Trophoblast cell (in vitro differentiated cells and primary cell): ENCODE measurements at regions not wholly inside any gene's neighbourhood (a gene's known extent, or its start where the extent isn't known, plus 50 kb on each side); places are given as distances from the start of the nearest gene placed in this dataset.

Source experiments
- DNase-seq, 2 donors: peaks; one replicate each; pipeline ENCODE4 v3.0.0-alpha.2; 2016
- H2AFZ ChIP-seq: 2 replicates; pipeline ENCODE4 v1.6.1; 2013; ENCODE audit warnings: low read length, moderate library complexity, mild to moderate bottlenecking; ENCODE audit not compliant: insufficient read depth, poor library complexity
- H2AK5ac ChIP-seq: 2 replicates; pipeline ENCODE4 v1.6.1; 2013; ENCODE audit warnings: mild to moderate bottlenecking, low read length
- H2BK120ac ChIP-seq: 2 replicates; pipeline ENCODE4 v1.6.1; 2013; ENCODE audit warnings: low read length, mild to moderate bottlenecking, moderate library complexity; ENCODE audit not compliant: insufficient read depth, poor library complexity
- H2BK12ac ChIP-seq: 2 replicates; pipeline ENCODE4 v1.6.1; 2013; ENCODE audit warnings: mild to moderate bottlenecking, low read length, moderate library complexity
- H2BK5ac ChIP-seq: 2 replicates; pipeline ENCODE4 v1.6.1; 2013; ENCODE audit warnings: low read length, low read depth, moderate library complexity, mild to moderate bottlenecking; ENCODE audit not compliant: poor library complexity
- H3K14ac ChIP-seq: 2 replicates; pipeline ENCODE4 v1.6.1; 2013; ENCODE audit warnings: mild to moderate bottlenecking, low read length
- H3K18ac ChIP-seq: 2 replicates; pipeline ENCODE4 v1.6.1; 2013; ENCODE audit warnings: mild to moderate bottlenecking, low read length
- H3K23ac ChIP-seq: 2 replicates; pipeline ENCODE4 v1.6.1; 2013; ENCODE audit warnings: low read length
- H3K27ac ChIP-seq: 2 replicates; pipeline ENCODE4 v1.5.1; 2013; ENCODE audit warnings: low read depth, mild to moderate bottlenecking, inconsistent platforms, low read length, moderate library complexity
- H3K27me3 ChIP-seq: 2 replicates; pipeline ENCODE4 v1.6.1; 2013; ENCODE audit warnings: inconsistent platforms, mild to moderate bottlenecking, low read length, moderate library complexity; ENCODE audit not compliant: insufficient read depth
- H3K36me3 ChIP-seq, 2 experiments: 1 replicate in 1 of 2; 2 replicates in 1 of 2; pipeline ENCODE4 v1.6.1; 2013; ENCODE audit warnings: low read length in 2 of 2, mild to moderate bottlenecking in 2 of 2, moderate library complexity in 1 of 2; ENCODE audit not compliant: insufficient read depth in 2 of 2, control insufficient read depth in 1 of 2
- H3K4ac ChIP-seq: 2 replicates; pipeline ENCODE4 v1.6.1; 2013; ENCODE audit warnings: low read depth, mild to moderate bottlenecking, low read length, moderate library complexity
- H3K4me1 ChIP-seq, 2 experiments: 1 replicate in 1 of 2; 2 replicates in 1 of 2; pipeline ENCODE4 v1.6.1; 2013; ENCODE audit warnings: low read length in 2 of 2, mild to moderate bottlenecking in 2 of 2, moderate library complexity in 1 of 2; ENCODE audit not compliant: insufficient read depth in 2 of 2, control insufficient read depth in 1 of 2
- H3K4me2 ChIP-seq: 2 replicates; pipeline ENCODE4 v1.6.1; 2013; ENCODE audit warnings: inconsistent platforms, mild to moderate bottlenecking, low read length, moderate library complexity
- H3K4me3 ChIP-seq: 2 replicates; pipeline ENCODE4 v1.5.1; 2013; ENCODE audit warnings: mild to moderate bottlenecking, low read depth, low read length, inconsistent platforms
- H3K79me1 ChIP-seq: one replicate; pipeline ENCODE4 v1.6.1; 2013; ENCODE audit warnings: low read length
- H3K79me2 ChIP-seq: 2 replicates; pipeline ENCODE4 v1.6.1; 2013; ENCODE audit warnings: low read length, mild to moderate bottlenecking; ENCODE audit not compliant: control insufficient read depth, insufficient read depth, poor library complexity
- H3K9ac ChIP-seq: 2 replicates; pipeline ENCODE4 v1.6.1; 2013; ENCODE audit warnings: mild to moderate bottlenecking, low read length
- H3K9me3 ChIP-seq: 2 replicates; pipeline ENCODE4 v1.6.1; 2013; ENCODE audit warnings: low read depth, mild to moderate bottlenecking, control low read depth, inconsistent platforms, low read length; ENCODE audit not compliant: insufficient read depth
- H4K12ac ChIP-seq: 2 replicates; pipeline ENCODE4 v1.6.1; 2013; ENCODE audit warnings: low read depth, mild to moderate bottlenecking, low read length, moderate library complexity
- H4K8ac ChIP-seq: 2 replicates; pipeline ENCODE4 v1.6.1; 2013; ENCODE audit warnings: low read depth, mild to moderate bottlenecking, low read length, moderate library complexity
- H4K91ac ChIP-seq: one replicate; pipeline ENCODE4 v1.6.1; 2013; ENCODE audit warnings: low read depth, mild to moderate bottlenecking, low read length, moderate library complexity
- WGBS: extraction: QIAGEN DNeasy Blood & Tissue Kit; methylation state at CpG from one replicate; pipeline ENCODE4 v1.1.7; 2013; ENCODE audit warnings: missing lambda C conversion rate; ENCODE audit not compliant: insufficient read length, insufficient coverage; ENCODE audit errors: extremely low coverage; 5-methylcytosine and 5-hydroxymethylcytosine counted together

GRCh38 chr13:50539791-50540530 is 303.5 kb downstream of the DLEU7 start:
- Histone ChIP-seq H3K79me1 (no peaks in the 10 kb centered on the region), H3K23ac (no peak overlapping the region), H3K4me3 (no peak overlapping the region), H2BK120ac (no peak overlapping the region), H3K9ac (no peak overlapping the region), H4K8ac (no peak overlapping the region), H3K18ac (no peak overlapping the region), H3K36me3 (no peaks in the 10 kb centered on the region), H3K27me3 (no peaks in the 10 kb centered on the region), H3K4me1 (no peaks in the 10 kb centered on the region), H3K9me3 (no peaks in the 10 kb centered on the region), H2AK5ac (no peak overlapping the region), H2BK12ac (no peak overlapping the region), H4K91ac (no peak overlapping the region), H3K14ac (no peak overlapping the region), H3K79me2 (no peaks in the 10 kb centered on the region), H2AFZ (no peak overlapping the region), H3K27ac (no peak overlapping the region), H4K12ac (no peak overlapping the region), H2BK5ac (no peak overlapping the region), H3K4ac (no peak overlapping the region), H3K4me2 (no peak overlapping the region)
- DNase-seq: no peak

GRCh38 chr13:50543141-50543540 is 300.4 kb downstream of the DLEU7 start:
- Histone ChIP-seq H4K12ac (no peak overlapping the region), H3K4me3 (no peak overlapping the region), H4K91ac (no peak overlapping the region), H3K27ac (no peak overlapping the region), H2AFZ (no peak overlapping the region), H3K79me2 (no peaks in the 10 kb centered on the region), H3K4me1 (no peaks in the 10 kb centered on the region), H3K79me1 (no peaks in the 10 kb centered on the region), H3K14ac (no peak overlapping the region), H3K4ac (no peak overlapping the region), H3K36me3 (no peaks in the 10 kb centered on the region), H3K27me3 (no peaks in the 10 kb centered on the region), H3K4me2 (no peak overlapping the region), H3K18ac (no peak overlapping the region), H2BK5ac (no peak overlapping the region), H2BK120ac (no peak overlapping the region), H2AK5ac (no peak overlapping the region), H3K23ac (no peak overlapping the region), H2BK12ac (no peak overlapping the region), H3K9ac (no peak overlapping the region), H4K8ac (no peak overlapping the region), H3K9me3 (no peaks in the 10 kb centered on the region)
- WGBS: no CpG with 5 or more reads among the region's 2 CpGs
- no peak for DNase-seq

GRCh38 chr13:50543782-50544181 is 299.7 kb downstream of the DLEU7 start:
- H4K8ac ChIP-seq: no peak overlapping the region
- DNase-seq: no peak
- H2BK120ac ChIP-seq: no peak overlapping the region
- no peaks in the 10 kb centered on the region for H3K79me2 ChIP-seq
- H3K27ac ChIP-seq: no peak overlapping the region
- no peak overlapping the region for H3K9ac ChIP-seq
- H3K4me3 ChIP-seq: no peak overlapping the region
- H2BK5ac ChIP-seq: no peak overlapping the region
- no peak overlapping the region for H3K23ac ChIP-seq
- H3K18ac ChIP-seq: no peak overlapping the region
- no peaks in the 10 kb centered on the region for H3K27me3 ChIP-seq
- H3K14ac ChIP-seq: no peak overlapping the region
- H2BK12ac ChIP-seq: no peak overlapping the region
- no peak overlapping the region for H3K4ac ChIP-seq
- WGBS: no CpG with 5 or more reads among the region's 6 CpGs
- H3K36me3 ChIP-seq: no peaks in the 10 kb centered on the region
- H4K12ac ChIP-seq: no peak overlapping the region
- H3K4me1 ChIP-seq: no peaks in the 10 kb centered on the region
- H4K91ac ChIP-seq: no peak overlapping the region
- no peak overlapping the region for H2AK5ac ChIP-seq
- no peaks in the 10 kb centered on the region for H3K79me1 ChIP-seq
- H3K4me2 ChIP-seq: no peak overlapping the region
- H2AFZ ChIP-seq: no peak overlapping the region
- no peaks in the 10 kb centered on the region for H3K9me3 ChIP-seq

- H3K4me3 ChIP-seq: no peak overlapping the region
- no peaks in the 10 kb centered on the region for H3K4me1 ChIP-seq
- no peaks in the 10 kb centered on the region for H3K79me1 ChIP-seq
- no peak overlapping the region for H4K91ac ChIP-seq
- no peak overlapping the region for H4K12ac ChIP-seq
- H3K18ac ChIP-seq: no peak overlapping the region
- H3K27ac ChIP-seq: no peak overlapping the region
- no peak overlapping the region for H2BK5ac ChIP-seq
- H2AK5ac ChIP-seq: no peak overlapping the region
- DNase-seq: no peak
- H3K4me2 ChIP-seq: no peak overlapping the region
- H2AFZ ChIP-seq: no peak overlapping the region
- H3K9me3 ChIP-seq: no peaks in the 10 kb centered on the region
- H4K8ac ChIP-seq: no peak overlapping the region
- no CpG with 5 or more reads among the region's 3 CpGs for WGBS
- no peaks in the 10 kb centered on the region for H3K36me3 ChIP-seq
- no peak overlapping the region for H3K23ac ChIP-seq
- H2BK12ac ChIP-seq: no peak overlapping the region
- no peaks in the 10 kb centered on the region for H3K27me3 ChIP-seq
- H3K4ac ChIP-seq: no peak overlapping the region
- no peaks in the 10 kb centered on the region for H3K79me2 ChIP-seq
- no peak overlapping the region for H3K14ac ChIP-seq
- no peak overlapping the region for H2BK120ac ChIP-seq
- H3K9ac ChIP-seq: no peak overlapping the region
These were observed 299.3 kb downstream of the DLEU7 start for GRCh38 chr13:50544211-50544610.
